DMS153 (cell line): ENCODE measurements at regions not wholly inside any gene's neighbourhood (a gene's known extent, or its start where the extent isn't known, plus 50 kb on each side); places are given as distances from the start of the nearest gene placed in this dataset.
"Not testable (repeated sequence)": the region's sequence is repeated elsewhere in the genome, so short reads cannot be mapped to it uniquely, and the experiment has no call there.

ENCODE experiments used
- DNase-seq: peaks from one replicate; lab custom pipeline; 2025; lab: John Stamatoyannopoulos, UW

- no peak for DNase-seq
Observed at GRCh38 chr7:4523873-4524272, 158.2 kb upstream of the FOXK1 start.

DNA sequence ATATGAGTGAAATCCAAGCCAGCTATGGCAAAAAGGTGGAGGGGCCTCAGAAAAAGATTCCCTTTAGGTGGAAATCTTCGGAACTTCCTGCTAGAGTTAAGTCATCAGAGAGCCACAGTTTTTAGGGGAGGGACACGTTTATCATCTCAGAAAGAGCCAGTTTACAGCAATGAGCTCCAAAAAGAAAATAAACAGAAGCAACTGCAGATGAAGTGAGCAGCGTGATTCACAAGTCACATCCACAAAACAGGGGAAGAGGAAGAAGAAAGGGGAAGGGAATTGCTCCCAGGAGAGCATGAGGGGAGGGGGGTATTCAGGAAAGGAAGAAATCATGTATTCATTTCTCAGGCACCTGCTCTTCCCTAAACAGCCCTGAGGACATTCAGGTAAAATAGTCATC is 156.2 kb upstream of the FOXK1 start:
- no peak for DNase-seq

GRCh38 chr7:4527988-4528636 is 154.0 kb upstream of the FOXK1 start:
- no peak for DNase-seq

DNA sequence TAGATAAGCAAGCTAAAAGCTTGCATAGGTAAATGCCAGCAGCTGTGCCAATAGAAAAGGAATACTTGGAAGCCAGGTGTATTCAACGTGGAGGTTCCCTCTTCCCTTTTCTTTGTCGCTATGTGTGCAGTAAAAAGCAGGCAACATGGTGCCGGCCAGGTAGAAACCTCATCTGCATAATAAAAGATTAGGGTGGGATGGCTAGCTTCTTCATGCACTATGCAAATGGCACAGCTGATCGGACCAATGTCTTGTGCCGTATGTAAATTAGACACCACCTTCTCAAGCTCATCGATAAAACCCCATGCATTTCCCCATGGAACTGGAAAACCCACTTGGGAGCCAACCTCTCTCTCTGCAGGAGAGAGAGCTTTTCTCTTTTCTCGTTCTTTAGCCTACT is 150.9 kb upstream of the FOXK1 start:
- DNase-seq = no peak

GRCh38 chr7:4533339-4533738 is 148.8 kb upstream of the FOXK1 start:
- DNase-seq = not testable (repeated sequence)

DNA sequence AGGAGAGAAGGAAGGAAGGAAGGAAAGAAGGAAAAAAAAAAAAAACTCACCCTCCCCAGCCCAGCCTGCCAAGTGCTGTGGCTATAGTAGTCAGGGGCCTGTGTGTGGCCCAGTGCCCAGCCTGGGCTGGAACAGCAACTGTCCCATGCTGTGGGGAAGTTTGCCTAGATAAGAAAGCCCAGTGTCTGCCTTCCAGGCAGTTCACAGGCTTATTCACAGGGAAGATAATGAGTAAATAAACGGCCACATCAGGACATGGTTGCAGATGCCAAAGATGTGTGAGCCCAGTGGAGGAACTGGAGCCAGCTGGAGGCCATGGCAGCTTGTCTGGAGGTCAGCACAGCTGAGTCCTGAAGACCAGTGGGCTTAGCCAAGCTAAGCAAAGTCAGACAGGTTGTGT is 132.4 kb upstream of the FOXK1 start:
- no peak for DNase-seq

DNA sequence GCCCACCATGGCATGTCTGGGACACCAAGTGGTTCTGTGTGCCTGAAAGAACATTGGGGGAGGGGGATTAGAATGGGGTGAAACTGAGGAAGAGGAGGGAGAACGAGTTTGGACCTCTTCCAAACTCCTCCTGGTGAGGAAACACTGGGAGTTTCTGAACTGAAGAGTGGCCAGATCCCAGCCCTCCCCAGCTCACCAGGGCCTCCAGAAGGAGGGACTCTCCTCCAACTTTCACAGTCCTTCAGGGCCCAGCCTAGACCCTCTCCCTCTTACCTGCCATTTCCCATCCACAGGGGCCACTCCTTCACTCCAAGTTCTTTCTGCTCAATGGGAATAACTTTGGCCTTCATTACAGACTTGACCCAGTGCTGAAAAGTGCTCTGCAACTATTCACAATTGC is 132.0 kb upstream of the FOXK1 start:
- DNase-seq = no peak

- DNase-seq = no peak
Observed at GRCh38 chr7:4552985-4553384, 129.1 kb upstream of the FOXK1 start.

GRCh38 chr7:4556868-4557793 is 125.0 kb upstream of the FOXK1 start:
- DNase-seq = no peak

- no peak for DNase-seq
Observed at GRCh38 chr7:4561795-4562194, 120.3 kb upstream of the FOXK1 start.

DNA sequence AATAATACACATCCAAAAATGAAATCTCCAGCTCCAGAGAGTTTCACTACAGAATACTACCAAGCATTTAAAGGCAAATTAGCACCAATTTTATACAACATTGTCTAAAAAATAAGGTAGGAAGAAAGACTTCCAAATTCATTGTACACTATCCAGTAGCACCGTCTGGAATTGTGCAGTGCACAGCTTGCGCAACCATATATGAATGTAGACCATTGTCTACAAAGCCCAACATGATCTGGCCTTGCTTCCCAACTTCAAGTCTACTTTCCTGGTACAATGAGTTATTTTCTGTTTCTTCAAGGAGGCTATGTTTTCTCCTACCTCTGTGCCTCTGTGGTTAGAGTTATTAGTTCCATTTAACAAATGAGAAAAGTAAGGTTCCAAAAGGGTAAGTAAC is 115.4 kb upstream of the FOXK1 start:
- DNase-seq = no peak

GRCh38 chr7:4574851-4575250 is 107.2 kb upstream of the FOXK1 start:
- no peak for DNase-seq

GRCh38 chr7:4575254-4575653 is 106.8 kb upstream of the FOXK1 start:
- no peak for DNase-seq

GRCh38 chr7:4602905-4603842 is 78.9 kb upstream of the FOXK1 start:
- DNase-seq = no peak

DNA sequence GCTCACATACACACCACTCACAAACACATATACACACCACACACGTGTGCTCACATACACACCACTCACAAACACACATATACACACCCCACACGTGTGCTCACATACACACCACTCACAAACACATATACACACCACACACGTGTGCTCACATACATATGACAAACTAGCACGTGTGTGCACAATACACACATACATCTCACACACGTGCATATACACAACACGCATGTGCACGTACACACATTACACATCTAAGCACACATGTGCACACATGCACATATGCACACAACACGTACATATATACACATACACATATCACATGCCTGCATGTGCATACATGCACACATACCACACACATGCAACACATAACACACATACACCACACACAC is 78.3 kb upstream of the FOXK1 start:
- no peak for DNase-seq

DNA sequence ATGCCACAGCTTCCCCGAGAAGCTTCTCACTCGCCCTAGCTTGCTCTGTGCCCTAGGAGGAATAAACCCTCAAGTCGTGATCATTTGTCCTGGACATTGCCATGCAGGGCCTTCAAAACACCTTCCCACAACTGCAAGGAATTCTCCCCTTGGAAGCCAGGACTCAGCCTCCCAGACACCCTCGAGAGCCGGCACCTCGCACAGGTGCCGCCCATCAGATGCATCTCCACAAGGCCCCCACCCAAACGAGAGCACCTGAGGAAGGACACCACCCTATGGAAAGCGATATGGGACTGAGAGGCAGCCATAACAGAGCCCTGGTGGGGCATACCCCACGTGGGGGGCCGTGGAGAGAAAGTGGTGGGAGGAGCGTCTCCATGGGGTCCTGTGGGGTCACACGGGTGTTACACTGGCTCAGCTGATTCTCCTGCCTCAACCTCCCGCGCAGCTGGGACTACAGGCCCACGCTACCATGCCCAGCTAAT is 77.6 kb upstream of the FOXK1 start:
- no peak for DNase-seq

GRCh38 chr7:4606797-4607196 is 75.3 kb upstream of the FOXK1 start:
- DNase-seq = no peak

GRCh38 chr7:4607311-4607729 is 74.8 kb upstream of the FOXK1 start:
- DNase-seq = no peak

- DNase-seq = not testable (repeated sequence)
Observed at GRCh38 chr7:4609576-4609975, 72.5 kb upstream of the FOXK1 start.

DNA sequence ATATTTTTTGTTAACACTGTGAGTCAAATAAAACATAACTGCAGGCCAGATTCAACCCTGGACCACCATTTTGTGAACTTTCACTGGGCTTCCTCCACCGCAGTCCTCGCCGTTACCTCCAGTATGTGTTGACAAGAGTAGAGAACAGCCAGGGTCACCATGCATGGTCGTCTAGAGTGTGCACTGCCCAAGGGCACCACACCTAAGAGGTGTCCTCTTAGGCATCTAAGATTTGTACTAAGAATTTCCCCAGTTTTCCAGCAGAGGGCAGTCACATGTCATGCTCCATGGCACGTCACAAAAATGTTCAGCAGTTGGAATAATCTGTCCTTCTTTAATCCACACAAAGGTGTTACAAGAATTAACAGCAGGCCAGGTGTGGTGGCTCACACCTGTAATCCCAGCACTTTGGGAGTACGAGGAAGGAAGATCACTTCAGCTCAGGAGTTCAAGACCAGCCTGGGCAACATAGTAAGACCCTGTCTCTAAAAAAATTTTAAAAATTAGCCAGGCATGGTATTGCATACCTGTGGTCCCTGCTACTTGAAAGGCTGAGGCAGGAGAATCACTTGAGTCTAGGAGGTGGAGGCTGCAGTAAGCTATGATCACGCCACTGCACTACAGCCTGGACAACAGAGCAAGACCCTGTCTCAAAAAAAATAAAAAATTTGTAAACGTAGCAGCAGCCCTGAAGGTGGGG is 71.2 kb upstream of the FOXK1 start:
- no peak for DNase-seq

GRCh38 chr7:4612237-4612636 is 69.9 kb upstream of the FOXK1 start:
- DNase-seq = no peak
